K562 (cell line): ENCODE measurements at regions not wholly inside any gene's neighbourhood (a gene's known extent, or its start where the extent isn't known, plus 50 kb on each side); places are given as distances from the start of the nearest gene placed in this dataset.
A peak's percentile ranks its signal among the peaks of the same experiment; 100 is the strongest.

ENCODE experiments used
- ATAC-seq: fragments of 200-7000 bp; cut with Tn5 transposase; 3 replicates; pipeline ENCODE4 v1.9.1; 2020; ENCODE audit warnings: moderate library complexity
- BruUV-seq: library from RNA; stranded (reverse); fragments of 400-500 nt; replicated peaks from 2 replicates; lab custom pipeline; 2021; lab: Mats Ljungman, UMichigan
- CTCF ChIA-PET: fragments of 300-600 bp; formaldehyde crosslinking; extraction: SDS; loops from one replicate; lab custom pipeline; 2021; ENCODE audit warnings: low intra/inter-chr PET ratio; lab: Yijun Ruan, JAX
- POLR2A ChIA-PET: fragments of 300-600, 350-650 bp; sonication (Branson Sonifier 250); formaldehyde crosslinking; extraction: SDS; loops from one replicate; lab custom pipeline; 2021; ENCODE audit warnings: antibody characterized with exemption, inconsistent platforms; lab: Yijun Ruan, JAX
- DNase-seq, 4 experiments: peaks; one replicate each; pipeline versions ENCODE4 v3.0.0 to v3.0.0-alpha.2; 2011 to 2018; ENCODE audit warnings: low spot score in 3 of 4, mixed read lengths in 3 of 4; ENCODE audit errors: extremely low read depth in 1 of 4
- FAIRE-seq: peaks from 2 replicates; lab custom pipeline; 2011; peaks lifted over from hg19 to GRCh38; lab: Jason Lieb, UNC
- H2AFZ ChIP-seq: 2 replicates; pipeline ENCODE4 v1.6.0; 2011; ENCODE audit warnings: low read depth, low read length, control low read depth, inconsistent platforms
- H3K27ac ChIP-seq: fragments of 200-600 bp; 3 replicates; pipeline ENCODE4 v1.8.0; 2011; ENCODE audit warnings: low read depth, mild to moderate bottlenecking, control low read depth, inconsistent platforms, low read length, moderate library complexity, mixed read lengths; ENCODE audit errors: extremely low read depth
- H3K27me3 ChIP-seq, 2 experiments: fragments of 300-600 bp in 1 of 2; 2 replicates in 1 of 2; 3 replicates in 1 of 2; pipeline versions ENCODE4 v1.6.0 to v1.8.0; 2011; ENCODE audit warnings: inconsistent platforms in 2 of 2, low read length in 2 of 2, mild to moderate bottlenecking in 1 of 2, mixed read lengths in 1 of 2, moderate library complexity in 1 of 2; ENCODE audit not compliant: control insufficient read depth in 2 of 2, insufficient read depth in 2 of 2
- H3K36me3 ChIP-seq: fragments of 300-600 bp; 3 replicates; pipeline ENCODE4 v1.8.0; 2011; ENCODE audit warnings: mild to moderate bottlenecking, low read length, inconsistent platforms; ENCODE audit not compliant: control insufficient read depth, insufficient read depth
- H3K4me1 ChIP-seq, 2 experiments: fragments of 200-600 bp in 1 of 2; replicated peaks in 1 of 2; 2 replicates in 1 of 2; 3 replicates in 1 of 2; pipeline versions ENCODE4 v1.5.1 to v1.8.0; 2011; ENCODE audit warnings: inconsistent platforms in 2 of 2, low read length in 2 of 2, mild to moderate bottlenecking in 1 of 2, mixed read lengths in 1 of 2, moderate library complexity in 1 of 2; ENCODE audit not compliant: control insufficient read depth in 2 of 2, insufficient read depth in 2 of 2
- H3K4me2 ChIP-seq: 2 replicates; pipeline ENCODE4 v1.6.1; 2011; ENCODE audit warnings: low read length, control low read depth, inconsistent platforms, mixed read lengths; ENCODE audit not compliant: insufficient read depth
- H3K4me3 ChIP-seq: fragments of 200-600 bp; sonication (generic), shearing (Covaris generic); 2 replicates; pipeline ENCODE4 v1.5.1; 2016; ENCODE audit warnings: control low read depth, inconsistent platforms
- H3K79me2 ChIP-seq: fragments of 200-600 bp; 3 replicates; pipeline ENCODE4 v1.8.0; 2011; ENCODE audit warnings: low read length, inconsistent platforms; ENCODE audit not compliant: control insufficient read depth, insufficient read depth
- H3K9ac ChIP-seq, 2 experiments: 2 replicates each; pipeline versions ENCODE4 v1.6.0 to v1.6.1; 2011; ENCODE audit warnings: low read depth in 2 of 2, low read length in 2 of 2, control low read depth in 1 of 2, inconsistent platforms in 1 of 2, mild to moderate bottlenecking in 1 of 2, mixed read lengths in 1 of 2; ENCODE audit not compliant: insufficient read depth in 1 of 2
- H3K9me1 ChIP-seq: one replicate; pipeline ENCODE4 v1.6.0; 2011; ENCODE audit warnings: inconsistent platforms, mild to moderate bottlenecking, low read length, moderate library complexity; ENCODE audit not compliant: control insufficient read depth, insufficient read depth
- H3K9me3 ChIP-seq: replicated peaks from 2 replicates; pipeline ENCODE4 v1.5.1; 2011; ENCODE audit warnings: low read depth, low read length, inconsistent platforms; ENCODE audit not compliant: control insufficient read depth, insufficient read depth
- H4K20me1 ChIP-seq: replicated peaks from 2 replicates; pipeline ENCODE4 v1.6.1; 2011; ENCODE audit warnings: low read length, inconsistent platforms, mixed read lengths; ENCODE audit not compliant: control insufficient read depth, insufficient read depth
- ADNP ChIP-seq: fragments of 200-800 bp; sonication (Bioruptor generic); IDR thresholded peaks from 2 replicates; pipeline ENCODE4 v1.6.1; 2016; ENCODE audit warnings: missing genetic modification characterization, missing compliant biosample characterization
- FOXK1 ChIP-seq: sonication (generic); formaldehyde crosslinking; IDR thresholded peaks from 2 replicates; pipeline ENCODE4 v1.8.0; 2022; ENCODE audit warnings: missing genetic modification reagents, mild to moderate bottlenecking, borderline replicate concordance
- FOXP1 ChIP-seq: sonication (generic); formaldehyde crosslinking; IDR thresholded peaks from 2 replicates; pipeline ENCODE4 v1.8.0; 2022; ENCODE audit warnings: mild to moderate bottlenecking, missing genetic modification reagents
- HDAC1 ChIP-seq, 2 experiments: fragments of 450-650 bp; IDR thresholded peaks; 2 replicates each; pipeline ENCODE4 v1.6.1; 2016 to 2017; ENCODE audit warnings: inconsistent platforms in 1 of 2, mild to moderate bottlenecking in 1 of 2, moderate library complexity in 1 of 2
- NCOA2 ChIP-seq, 2 experiments: fragments of 450-650 bp; IDR thresholded peaks; 2 replicates each; pipeline ENCODE4 v1.6.1; 2018; ENCODE audit warnings: mild to moderate bottlenecking in 2 of 2, moderate library complexity in 1 of 2; ENCODE audit not compliant: partially characterized antibody in 2 of 2
- POLR2A ChIP-seq: fragments of 450-650 bp; conservative IDR thresholded peaks from 2 replicates; pipeline ENCODE4 v1.6.1; 2016
- SETDB1 ChIP-seq: IDR thresholded peaks from one replicate; pipeline ENCODE4 v1.6.1; 2012; ENCODE audit warnings: low read length, control low read depth, inconsistent platforms
- SOX6 ChIP-seq: fragments of 450-650 bp; IDR thresholded peaks from 2 replicates; pipeline ENCODE4 v1.6.1; 2014; ENCODE audit warnings: mild to moderate bottlenecking
- SUPT5H ChIP-seq: fragments of 450-650 bp; IDR thresholded peaks from 2 replicates; pipeline ENCODE4 v1.6.1; 2016
- ZNF174 ChIP-seq: fragments of 250-450 bp; sonication (Bioruptor Pico); IDR thresholded peaks from 2 replicates; pipeline ENCODE4 v1.4.0; 2020; ENCODE audit warnings: mild to moderate bottlenecking
- ZNF217 ChIP-seq: sonication (generic); formaldehyde crosslinking; IDR thresholded peaks from 2 replicates; pipeline ENCODE4 v1.8.0; 2022; ENCODE audit warnings: mild to moderate bottlenecking, missing genetic modification reagents
- ZNF766 ChIP-seq: fragments of 200-800 bp; sonication (Bioruptor generic); conservative IDR thresholded peaks from 2 replicates; pipeline ENCODE4 v1.6.1; 2016; ENCODE audit warnings: missing genetic modification characterization, missing compliant biosample characterization
- ZNF79 ChIP-seq: fragments of 250-450 bp; sonication (Bioruptor Pico); IDR thresholded peaks from 2 replicates; pipeline ENCODE4 v1.4.0; 2020; ENCODE audit warnings: low read depth, mild to moderate bottlenecking, moderate library complexity
- ZZZ3 ChIP-seq: fragments of 450-650 bp; IDR thresholded peaks from 2 replicates; pipeline ENCODE4 v1.6.1; 2016; ENCODE audit warnings: antibody characterized with exemption, mild to moderate bottlenecking, moderate library complexity
- WGBS: fragments of 100-300 bp; shearing (Covaris generic); methylation state at CpG from one replicate; pipeline ENCODE4 v1.1.6; 2016; ENCODE audit warnings: low coverage, mixed read lengths; ENCODE audit not compliant: insufficient coverage; ENCODE audit errors: missing lambda C conversion rate; 5-methylcytosine and 5-hydroxymethylcytosine counted together
- in situ Hi-C: fragments of 300-500 bp; cut with MboI; formaldehyde crosslinking; loops from 4 replicates; pipeline ENCODE4 v1.15.0; 2018; ENCODE audit warnings: inconsistent platforms, mixed read lengths
- intact Hi-C: fragments of 100-400 bp; cut with micrococcal nuclease; formaldehyde crosslinking; loops from 2 replicates; pipeline ENCODE4 v1.14.2; 2022
- TF ChIP-seq, protein P1 (sequence below): fragments of 250-450 bp; sonication (Bioruptor Pico); IDR thresholded peaks from 2 replicates; pipeline ENCODE4 v1.8.0; 2021; ENCODE audit warnings: moderate library complexity, mild to moderate bottlenecking, inconsistent platforms
- TF ChIP-seq, protein P2 (sequence below), 2 experiments: fragments of 450-650 bp; conservative IDR thresholded peaks; 2 replicates each; pipeline ENCODE4 v1.6.1; 2017; ENCODE audit warnings: mild to moderate bottlenecking in 2 of 2, moderate library complexity in 2 of 2
- TF ChIP-seq, protein P3 (sequence below), 2 experiments: fragments of 250-450 bp in 1 of 2; fragments of 450-650 bp in 1 of 2; sonication (Bioruptor Pico) in 1 of 2; IDR thresholded peaks; 2 replicates each; pipeline versions ENCODE4 v1.6.1 to v1.8.0; 2016 to 2021; ENCODE audit warnings: mild to moderate bottlenecking in 2 of 2, moderate library complexity in 2 of 2, missing compliant biosample characterization in 1 of 2, missing genetic modification characterization in 1 of 2
- TF ChIP-seq, protein P4 (sequence below): fragments of 200-800 bp; sonication (Bioruptor generic); IDR thresholded peaks from 2 replicates; pipeline ENCODE4 v1.6.1; 2017; ENCODE audit warnings: missing genetic modification characterization, missing compliant biosample characterization

DNA sequence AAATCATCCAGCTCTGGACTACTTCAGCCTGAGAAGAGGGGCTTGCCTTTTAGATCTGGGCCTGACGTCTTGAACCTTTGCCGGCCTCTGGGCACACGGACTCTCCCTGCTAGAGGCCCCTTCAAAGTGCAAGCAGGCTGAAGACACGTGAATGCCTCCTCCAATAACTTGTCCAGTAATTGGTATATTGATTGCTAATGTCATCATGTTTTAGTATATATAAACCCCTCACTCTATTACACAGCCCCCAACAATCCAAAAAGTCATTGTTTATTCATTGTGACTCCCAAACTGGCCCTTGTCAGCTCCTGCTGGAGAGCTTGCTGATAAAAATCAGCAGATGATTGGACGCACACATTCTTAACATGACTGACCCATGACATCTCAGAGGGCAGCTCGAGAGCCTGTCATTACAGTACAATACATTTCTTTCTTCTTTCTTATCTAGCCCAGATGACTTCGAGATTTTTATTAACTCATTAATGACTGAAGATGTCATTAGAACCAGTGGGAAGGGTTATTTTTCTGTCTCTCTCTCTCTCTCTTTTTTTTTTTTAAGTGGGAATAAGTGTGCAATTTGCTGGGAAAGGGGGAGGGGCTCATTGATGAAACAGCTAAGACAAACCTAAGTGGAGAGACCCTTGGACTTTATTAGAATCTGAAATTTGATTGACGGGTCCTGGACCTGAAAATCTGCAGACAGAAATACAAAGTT lies 65.5 kb upstream of the NR2F2 start:
- Histone ChIP-seq H3K4me2 (peak overlapping the region; percentile 50; the same call in 1 of the 2 replicates), H4K20me1 (no peaks in the 10 kb centered on the region), H2AFZ (peak overlapping the region; percentile 65), H3K27ac (peak overlapping the region; percentile 13; the same call in 2 of the 3 replicates), H3K27me3 (no peaks in the 10 kb centered on the region), H3K9ac (peak overlapping the region in 1 of 2 experiments; percentile 17; a peak in 1 of 4 replicates), H3K4me3 (no peak overlapping the region), H3K36me3 (peaks cover 10% of the 10 kb centered on the region), H3K4me1 (peaks cover 7 to 26% of the 10 kb centered on the region in 2 experiments), H3K9me3 (no peaks in the 10 kb centered on the region), H3K9me1 (no peaks in the 10 kb centered on the region), H3K79me2 (no peaks in the 10 kb centered on the region)
- ATAC-seq (peak; percentile 71), DNase-seq (peak; percentile 35 to 59 (median 40)), FAIRE-seq (no peak)
- in situ Hi-C loops (no loop called here), intact Hi-C loops (no loop called here)
- CTCF ChIA-PET = no interaction called here
- POLR2A ChIA-PET = interaction anchor here (0.6 to 3.5 kb wide), 3 partner anchors 9 to 494 kb away, joined by 3 to 21 read pairs (median 4); no protein-coding TSS in a partner anchor
- no TSS peak for BruUV-seq
- 10% methylated on average over 8 of the region's 8 CpGs for WGBS
- TF ChIP-seq ZZZ3 = no peak
- TF ChIP-seq HDAC1 (IDR thresholded peaks at IDR 0.05) = peak in 1 of 2 experiments; percentile 28; a peak in 1 of 4 replicates
- TF ChIP-seq ADNP (tag) = no peak
- TF ChIP-seq NCOA2 (IDR thresholded peaks at IDR 0.05; ENCODE audit: partially characterized antibody in 2 of 2) = no peak
- TF ChIP-seq ZNF217 (CRISPR knock-in tag) = no peak
- no peak for TF ChIP-seq FOXP1
- no peak for TF ChIP-seq ZNF766 (CRISPR knock-in tag)
- peak; percentile 92 for TF ChIP-seq SOX6
- no peak for TF ChIP-seq ZNF174 (CRISPR knock-in tag)
- TF ChIP-seq, protein P1, sequence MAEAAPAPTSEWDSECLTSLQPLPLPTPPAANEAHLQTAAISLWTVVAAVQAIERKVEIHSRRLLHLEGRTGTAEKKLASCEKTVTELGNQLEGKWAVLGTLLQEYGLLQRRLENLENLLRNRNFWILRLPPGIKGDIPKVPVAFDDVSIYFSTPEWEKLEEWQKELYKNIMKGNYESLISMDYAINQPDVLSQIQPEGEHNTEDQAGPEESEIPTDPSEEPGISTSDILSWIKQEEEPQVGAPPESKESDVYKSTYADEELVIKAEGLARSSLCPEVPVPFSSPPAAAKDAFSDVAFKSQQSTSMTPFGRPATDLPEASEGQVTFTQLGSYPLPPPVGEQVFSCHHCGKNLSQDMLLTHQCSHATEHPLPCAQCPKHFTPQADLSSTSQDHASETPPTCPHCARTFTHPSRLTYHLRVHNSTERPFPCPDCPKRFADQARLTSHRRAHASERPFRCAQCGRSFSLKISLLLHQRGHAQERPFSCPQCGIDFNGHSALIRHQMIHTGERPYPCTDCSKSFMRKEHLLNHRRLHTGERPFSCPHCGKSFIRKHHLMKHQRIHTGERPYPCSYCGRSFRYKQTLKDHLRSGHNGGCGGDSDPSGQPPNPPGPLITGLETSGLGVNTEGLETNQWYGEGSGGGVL (CRISPR knock-in tag) = no peak
- TF ChIP-seq, protein P2, sequence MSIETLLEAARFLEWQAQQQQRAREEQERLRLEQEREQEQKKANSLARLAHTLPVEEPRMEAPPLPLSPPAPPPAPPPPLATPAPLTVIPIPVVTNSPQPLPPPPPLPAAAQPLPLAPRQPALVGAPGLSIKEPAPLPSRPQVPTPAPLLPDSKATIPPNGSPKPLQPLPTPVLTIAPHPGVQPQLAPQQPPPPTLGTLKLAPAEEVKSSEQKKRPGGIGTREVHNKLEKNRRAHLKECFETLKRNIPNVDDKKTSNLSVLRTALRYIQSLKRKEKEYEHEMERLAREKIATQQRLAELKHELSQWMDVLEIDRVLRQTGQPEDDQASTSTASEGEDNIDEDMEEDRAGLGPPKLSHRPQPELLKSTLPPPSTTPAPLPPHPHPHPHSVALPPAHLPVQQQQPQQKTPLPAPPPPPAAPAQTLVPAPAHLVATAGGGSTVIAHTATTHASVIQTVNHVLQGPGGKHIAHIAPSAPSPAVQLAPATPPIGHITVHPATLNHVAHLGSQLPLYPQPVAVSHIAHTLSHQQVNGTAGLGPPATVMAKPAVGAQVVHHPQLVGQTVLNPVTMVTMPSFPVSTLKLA (conservative IDR thresholded peaks at IDR 0.05) = no peak
- TF ChIP-seq POLR2A = no peak
- TF ChIP-seq, protein P3, sequence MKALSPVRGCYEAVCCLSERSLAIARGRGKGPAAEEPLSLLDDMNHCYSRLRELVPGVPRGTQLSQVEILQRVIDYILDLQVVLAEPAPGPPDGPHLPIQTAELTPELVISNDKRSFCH (CRISPR knock-in tag; IDR thresholded peaks at IDR 0.05) = no peak
- TF ChIP-seq, protein P3 (tag; IDR thresholded peaks at IDR 0.05) = no peak
- TF ChIP-seq, protein P4, sequence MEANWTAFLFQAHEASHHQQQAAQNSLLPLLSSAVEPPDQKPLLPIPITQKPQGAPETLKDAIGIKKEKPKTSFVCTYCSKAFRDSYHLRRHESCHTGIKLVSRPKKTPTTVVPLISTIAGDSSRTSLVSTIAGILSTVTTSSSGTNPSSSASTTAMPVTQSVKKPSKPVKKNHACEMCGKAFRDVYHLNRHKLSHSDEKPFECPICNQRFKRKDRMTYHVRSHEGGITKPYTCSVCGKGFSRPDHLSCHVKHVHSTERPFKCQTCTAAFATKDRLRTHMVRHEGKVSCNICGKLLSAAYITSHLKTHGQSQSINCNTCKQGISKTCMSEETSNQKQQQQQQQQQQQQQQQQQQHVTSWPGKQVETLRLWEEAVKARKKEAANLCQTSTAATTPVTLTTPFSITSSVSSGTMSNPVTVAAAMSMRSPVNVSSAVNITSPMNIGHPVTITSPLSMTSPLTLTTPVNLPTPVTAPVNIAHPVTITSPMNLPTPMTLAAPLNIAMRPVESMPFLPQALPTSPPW (CRISPR knock-in tag) = no peak
- TF ChIP-seq ZNF79 = no peak
- no peak for TF ChIP-seq SETDB1
- no peak for TF ChIP-seq FOXK1 (CRISPR knock-in tag)
- TF ChIP-seq SUPT5H = no peak
